ENCODE measurements at regions not wholly inside any gene's neighbourhood (a gene's known extent, or its start where the extent isn't known, plus 50 kb on each side); places are given as distances from the start of the nearest gene placed in this dataset.

- no peak for TF ChIP-seq ZC3H10 (CRISPR knock-in tag; IDR thresholded peaks at IDR 0.05)
- TF ChIP-seq OSR1 (CRISPR knock-in tag; IDR thresholded peaks at IDR 0.05) = no peak
- no peak for TF ChIP-seq POU6F1 (CRISPR knock-in tag; IDR thresholded peaks at IDR 0.05; ENCODE audit: borderline replicate concordance, low read depth)
- TF ChIP-seq CSDC2 (CRISPR knock-in tag; IDR thresholded peaks at IDR 0.05) = no peak
- TF ChIP-seq ZNF8 (CRISPR knock-in tag; IDR thresholded peaks at IDR 0.05) = no peak
- no peak for TF ChIP-seq TCF4 (CRISPR knock-in tag; IDR thresholded peaks at IDR 0.05; ENCODE audit: borderline replicate concordance)
- TF ChIP-seq ARNTL (CRISPR knock-in tag; IDR thresholded peaks at IDR 0.05; ENCODE audit: borderline replicate concordance, low read depth) = no peak
- TF ChIP-seq ZNF70 (CRISPR knock-in tag; IDR thresholded peaks at IDR 0.05) = no peak
- TF ChIP-seq ZNF565 (CRISPR knock-in tag; conservative IDR thresholded peaks at IDR 0.05; ENCODE audit: low read depth) = no peak
Measured at GRCh38 chr6:14254505-14254904, 136.9 kb downstream of the CD83 start.
